Stimulated activated CD8-positive, alpha-beta memory T cell treated with anti-CD3 and anti-CD28 coated beads, Interleukin-4, amount 100 ng/mL, for 4 hours (primary cell): ENCODE measurements at regions not wholly inside any gene's neighbourhood (a gene's known extent, or its start where the extent isn't known, plus 50 kb on each side); places are given as distances from the start of the nearest gene placed in this dataset.
A peak's percentile ranks its signal among the peaks of the same experiment; 100 is the strongest.
"Not testable (repeated sequence)": the region's sequence is repeated elsewhere in the genome, so short reads cannot be mapped to it uniquely, and the experiment has no call there.

Experiments
- DNase-seq, 2 donors: peaks; one replicate each; pipeline ENCODE4 v3.0.0-alpha.2; 2020; ENCODE audit warnings: low read depth in 2 of 2, low spot score in 1 of 2

DNA sequence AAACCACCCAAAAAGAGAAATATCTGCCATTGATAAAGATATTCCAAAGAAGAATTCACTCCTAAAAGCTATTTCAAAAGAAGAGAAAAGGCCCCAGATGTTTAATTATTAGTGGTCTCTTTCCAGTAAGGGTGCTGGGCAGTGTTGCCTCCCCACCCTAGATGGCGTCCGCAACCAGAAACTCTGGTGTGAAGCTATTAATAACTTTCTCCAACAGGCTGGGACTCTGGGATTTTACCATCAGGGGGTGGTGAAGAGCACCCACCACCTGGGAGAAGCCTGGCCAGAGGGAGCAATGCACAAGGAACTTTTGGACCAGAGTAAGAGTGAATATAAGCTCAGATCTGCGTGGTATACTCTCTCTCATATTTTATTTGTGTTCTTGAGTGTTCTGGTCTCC is 115.4 kb upstream of the TIAM1 start:
- DNase-seq = no peak

DNA sequence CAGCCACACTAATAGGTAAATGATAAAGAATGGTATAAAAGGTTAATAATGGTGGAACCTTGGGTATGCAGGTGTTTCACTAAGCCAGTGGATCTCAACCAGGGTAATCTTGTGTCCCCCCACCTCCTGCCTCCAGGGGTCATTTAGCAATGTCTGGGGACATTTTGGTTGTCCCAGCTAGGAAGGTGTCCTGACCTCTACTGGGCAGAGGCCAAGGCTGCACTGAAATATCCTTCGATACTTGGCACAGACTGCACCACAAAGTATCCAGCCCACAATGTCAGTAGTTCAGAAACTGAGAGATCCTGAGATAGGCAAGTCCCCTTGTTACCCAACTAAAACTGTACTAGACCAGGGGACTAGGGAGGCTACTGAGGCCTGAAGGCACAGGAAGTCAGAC is 113.6 kb upstream of the TIAM1 start:
- no peak for DNase-seq

DNA sequence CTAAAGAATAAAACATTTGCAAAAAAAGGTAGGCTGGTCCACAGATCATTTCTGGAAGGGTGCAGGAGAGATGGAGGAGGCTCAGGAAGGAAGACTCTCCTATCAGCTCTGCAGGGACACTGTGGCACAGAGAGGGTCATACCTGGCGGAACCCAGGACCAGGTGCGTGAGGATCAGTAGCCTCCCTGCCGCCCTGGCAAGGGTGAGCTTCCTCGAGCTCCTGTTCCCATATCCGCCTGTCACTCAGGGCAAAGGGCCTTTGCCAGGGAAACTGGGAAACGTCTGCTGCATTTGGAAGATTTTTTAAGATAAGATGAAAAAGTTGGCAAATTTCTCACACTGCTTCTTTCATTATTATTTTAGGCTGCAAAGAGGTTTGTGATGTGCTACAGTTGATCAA is 112.1 kb upstream of the TIAM1 start:
- no peak for DNase-seq

DNA sequence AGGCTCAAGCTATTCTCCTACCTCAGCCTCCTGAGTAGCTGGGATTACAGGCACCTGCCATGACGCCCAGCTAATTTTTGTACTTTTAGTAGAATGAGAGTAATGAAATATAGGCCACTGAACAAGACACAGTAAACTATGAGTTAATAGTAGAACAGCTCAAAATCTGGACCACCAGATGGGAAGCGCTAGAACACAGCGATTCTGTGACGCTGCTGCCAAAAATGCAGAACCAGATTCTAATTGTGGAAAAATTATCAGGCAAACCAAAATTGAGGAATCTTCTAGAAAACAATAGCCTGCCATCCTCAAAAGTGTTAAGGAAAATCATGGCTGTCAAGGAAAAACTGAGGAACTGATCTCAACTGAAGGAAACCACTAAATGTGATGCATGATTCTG is 111.4 kb upstream of the TIAM1 start:
- DNase-seq = no peak

DNA sequence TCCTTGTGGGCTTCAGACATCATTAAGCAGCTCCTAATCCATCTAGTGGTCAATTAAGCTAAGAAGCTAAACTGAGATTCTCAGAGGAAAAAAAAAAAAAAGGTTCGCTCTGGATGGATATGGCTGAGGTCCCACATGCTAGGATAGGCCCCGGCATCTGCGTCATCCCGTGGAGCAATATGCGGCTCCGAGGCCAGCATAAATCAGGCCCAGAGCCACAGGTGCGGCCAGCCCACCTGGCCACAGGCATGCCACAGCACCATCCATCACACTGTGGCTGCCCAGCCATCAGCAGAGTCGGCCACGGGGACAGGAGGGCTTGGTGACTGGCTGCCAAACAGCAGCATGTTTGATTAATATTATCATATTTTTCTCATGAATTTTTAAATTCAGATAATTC is 106.9 kb upstream of the TIAM1 start:
- DNase-seq = no peak

DNA sequence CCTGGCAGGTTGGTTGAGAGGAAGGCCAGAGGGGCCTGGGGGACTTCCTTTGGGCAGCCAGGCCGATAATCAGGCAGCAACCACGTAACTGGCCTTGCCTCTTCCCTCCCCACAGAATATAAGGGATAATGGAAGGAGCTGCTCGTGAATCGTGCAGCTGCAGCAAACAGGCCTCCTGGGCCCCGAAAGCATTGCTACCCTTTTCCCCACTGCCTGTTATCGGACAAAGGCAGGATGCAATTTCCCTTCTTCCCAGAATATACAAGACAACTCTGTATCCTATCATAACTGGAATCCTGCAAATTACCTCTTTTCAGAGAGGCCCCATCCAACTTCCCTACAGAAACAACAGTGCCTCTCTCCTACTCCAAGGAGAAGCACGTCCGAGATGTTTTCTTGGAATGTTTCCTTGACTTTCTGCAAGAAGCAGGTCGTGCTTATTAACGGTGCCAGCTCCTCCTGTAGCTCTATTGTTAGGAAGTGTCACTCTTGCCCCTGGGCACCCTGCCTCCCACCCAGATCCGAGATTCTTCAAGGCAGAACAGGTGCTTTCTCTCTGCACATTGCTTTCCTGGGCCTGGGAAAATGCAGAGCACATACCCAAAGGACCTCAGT is 106.0 kb upstream of the TIAM1 start:
- no peak for DNase-seq

DNA sequence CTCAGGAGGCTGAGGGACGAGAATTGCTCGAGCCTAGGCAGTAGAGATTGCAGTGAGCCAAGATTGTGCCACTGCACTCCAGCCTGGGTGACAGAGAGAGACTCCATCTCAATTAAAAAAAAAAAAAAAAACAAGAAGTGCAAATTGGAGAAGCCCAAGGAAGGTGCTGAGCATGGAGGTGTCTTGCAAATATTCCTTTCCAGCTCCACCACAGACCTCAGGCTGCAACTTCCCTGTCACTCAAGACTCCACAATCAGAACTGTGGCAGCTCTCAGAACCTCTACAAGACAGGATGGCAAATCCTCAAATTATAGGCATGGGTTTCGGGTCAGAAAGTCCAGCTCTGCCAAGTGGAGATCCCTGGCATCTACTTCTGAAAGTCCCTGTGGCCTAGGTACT is 104.4 kb upstream of the TIAM1 start:
- DNase-seq = no peak

DNA sequence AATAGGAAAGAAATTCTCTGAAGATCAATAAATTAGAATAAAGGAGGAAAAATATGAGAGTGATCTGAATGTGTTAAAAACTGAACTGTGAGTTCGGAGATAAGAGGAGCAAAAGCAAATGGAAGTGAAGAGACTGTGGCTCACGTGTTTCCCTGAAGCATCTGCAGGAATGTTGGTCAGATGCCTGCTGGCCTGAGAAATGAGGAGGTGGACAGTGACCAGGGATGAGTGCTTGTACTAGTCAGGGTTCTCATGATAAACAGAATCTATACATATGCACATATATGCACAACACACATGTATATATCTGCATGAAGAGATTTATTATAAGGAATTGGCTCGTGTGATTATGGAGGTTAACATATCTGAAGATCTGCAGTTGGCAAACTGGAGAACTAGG is 103.4 kb upstream of the TIAM1 start:
- DNase-seq = no peak

DNA sequence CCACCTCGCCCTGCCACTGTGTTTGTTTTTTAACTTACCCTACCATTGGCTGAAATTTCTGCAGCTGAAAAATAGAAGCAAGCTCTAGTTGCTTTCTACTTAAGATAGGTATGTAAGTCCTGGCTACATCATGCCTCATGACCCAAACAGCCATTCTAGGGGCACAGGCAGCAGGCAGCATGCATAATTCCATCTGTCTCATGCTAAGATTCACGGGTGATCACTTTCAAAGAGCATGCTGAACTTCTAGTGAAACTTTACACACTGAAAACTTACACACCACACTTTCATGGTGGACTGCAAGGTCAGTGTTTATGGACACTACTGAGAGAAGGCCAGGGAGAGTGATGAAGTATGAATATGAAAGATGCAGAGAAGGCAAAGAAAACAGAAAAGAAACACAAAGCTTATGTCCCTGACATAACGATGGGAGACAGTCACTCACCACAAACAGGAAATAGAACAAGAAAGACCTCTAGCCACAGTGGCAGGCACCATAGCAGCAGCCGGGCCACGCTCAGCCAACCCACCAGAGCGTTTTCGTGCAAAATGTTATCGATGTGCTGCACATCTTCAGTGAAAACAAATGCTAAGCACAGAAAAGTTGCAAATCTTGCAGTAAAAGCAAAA is 102.3 kb upstream of the TIAM1 start:
- peak; percentile 2 to 16 for DNase-seq

DNA sequence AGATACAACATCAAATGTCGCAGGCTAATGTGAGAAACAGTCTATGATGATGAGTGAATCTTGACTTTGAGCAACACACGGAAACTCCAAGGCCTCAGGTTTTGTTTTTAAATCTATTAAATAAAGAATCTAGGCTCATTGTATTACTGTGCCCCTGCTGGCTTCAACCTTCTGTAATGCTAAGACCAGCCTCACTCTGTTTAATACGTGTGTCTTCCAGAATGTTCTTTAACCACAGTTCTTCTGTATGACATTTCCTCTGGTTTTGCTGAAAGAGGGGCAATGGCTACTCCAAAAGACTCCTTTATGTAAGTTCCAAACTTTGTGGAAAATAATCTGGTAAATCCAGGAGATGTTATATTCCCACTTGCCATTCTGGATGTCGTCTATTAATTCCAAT is 101.1 kb upstream of the TIAM1 start:
- no peak for DNase-seq

DNA sequence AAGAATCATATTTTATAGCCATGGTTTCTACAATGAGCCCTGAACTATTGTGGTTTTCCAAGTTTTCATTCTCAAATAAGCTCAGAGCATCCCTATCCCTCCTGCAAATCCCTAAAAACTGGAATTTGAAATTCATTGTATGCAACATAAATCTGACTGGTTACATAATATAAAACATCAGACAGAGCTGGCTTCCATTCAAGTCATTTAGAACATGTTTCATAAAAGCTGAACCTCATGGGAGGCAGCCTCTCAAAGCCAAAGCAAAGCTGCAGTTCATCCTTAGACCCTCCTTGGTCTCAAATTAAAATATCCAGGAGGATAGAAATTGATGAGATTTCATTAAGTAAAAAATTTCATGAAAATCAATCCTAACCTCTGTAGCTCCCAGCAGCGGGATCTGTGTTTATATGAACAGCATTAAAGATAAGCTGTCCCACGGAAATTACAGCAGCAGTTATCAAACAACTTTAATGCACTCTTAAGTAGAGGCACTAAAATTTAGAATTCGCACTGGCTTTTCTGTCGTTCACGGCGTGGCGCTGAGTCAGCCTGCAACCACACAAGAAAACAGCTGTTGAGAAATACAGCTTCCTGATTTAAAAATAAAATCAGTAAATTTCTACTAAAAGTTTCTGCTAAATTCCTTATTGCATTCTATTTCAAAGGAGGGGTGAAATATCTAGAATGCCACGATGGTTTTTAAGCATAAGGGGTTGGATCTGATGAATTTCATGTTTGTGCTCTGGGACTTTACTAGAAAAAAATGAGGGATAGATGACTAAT is 99.9 kb upstream of the TIAM1 start:
- DNase-seq = no peak

DNA sequence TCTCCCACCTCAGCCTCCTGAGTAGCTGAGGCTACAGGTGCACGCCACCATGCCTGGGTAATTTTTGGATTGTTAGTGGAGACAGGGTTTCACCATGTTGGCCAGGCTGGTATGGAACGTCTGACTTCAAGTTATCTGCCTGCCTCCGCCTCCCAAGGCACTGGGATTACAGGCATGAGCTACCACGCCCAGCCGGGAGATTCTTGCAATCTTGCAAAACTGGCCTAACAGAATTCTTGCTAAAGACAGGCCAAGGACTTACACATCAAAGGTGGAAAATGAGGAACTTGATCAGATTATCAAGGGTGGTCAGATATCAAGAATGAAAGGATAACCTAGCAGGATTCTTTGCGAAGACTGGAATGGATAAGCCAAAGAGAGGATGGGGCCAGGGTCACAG is 98.3 kb upstream of the TIAM1 start:
- DNase-seq = no peak

DNA sequence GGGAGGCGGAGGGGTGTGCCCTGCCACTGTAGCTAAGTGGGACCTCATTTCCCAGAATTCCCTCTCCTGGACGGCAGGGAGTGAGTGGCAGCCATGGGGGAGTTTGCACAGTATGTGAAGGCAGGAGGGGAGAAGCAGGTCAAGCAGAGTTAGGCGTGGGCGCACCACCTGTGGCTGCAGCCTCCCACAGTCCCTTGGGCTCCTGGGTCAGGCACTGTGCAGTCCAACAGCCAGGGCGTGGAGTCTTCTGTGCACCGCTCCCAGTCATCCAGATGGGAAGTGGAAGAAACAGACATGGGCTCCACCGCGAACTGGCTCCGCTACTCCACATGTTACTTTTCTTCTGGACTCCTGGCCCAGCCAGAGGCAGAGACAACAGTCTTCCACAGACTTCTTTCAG is 85.4 kb upstream of the TIAM1 start:
- no peak for DNase-seq

DNA sequence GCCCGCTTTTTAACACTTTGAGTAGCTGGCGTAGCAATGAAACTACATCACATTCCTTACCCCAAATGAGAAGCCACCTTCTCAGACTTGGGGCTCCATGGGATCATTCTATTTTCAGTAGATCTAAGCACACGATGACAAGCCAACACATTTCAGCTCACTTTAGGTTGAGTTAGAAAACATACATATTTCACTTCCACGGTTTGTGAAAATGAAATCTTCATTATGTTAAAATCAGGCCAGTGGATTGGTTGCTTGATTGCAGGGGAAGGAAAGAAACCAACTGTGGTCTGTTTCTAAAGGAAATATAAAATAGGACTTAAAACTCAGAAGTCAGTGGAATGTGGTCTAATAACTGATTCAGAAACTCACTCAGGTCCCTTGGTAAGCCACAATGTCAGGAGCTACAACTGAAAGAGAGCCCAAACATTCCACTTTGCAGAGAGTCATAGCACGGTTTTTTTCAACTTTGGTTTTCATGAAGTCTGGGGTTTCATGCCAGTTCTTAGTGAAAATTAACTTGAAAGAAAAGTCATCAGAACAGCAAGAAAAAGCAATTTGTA is 82.3 kb upstream of the TIAM1 start:
- no peak for DNase-seq

DNA sequence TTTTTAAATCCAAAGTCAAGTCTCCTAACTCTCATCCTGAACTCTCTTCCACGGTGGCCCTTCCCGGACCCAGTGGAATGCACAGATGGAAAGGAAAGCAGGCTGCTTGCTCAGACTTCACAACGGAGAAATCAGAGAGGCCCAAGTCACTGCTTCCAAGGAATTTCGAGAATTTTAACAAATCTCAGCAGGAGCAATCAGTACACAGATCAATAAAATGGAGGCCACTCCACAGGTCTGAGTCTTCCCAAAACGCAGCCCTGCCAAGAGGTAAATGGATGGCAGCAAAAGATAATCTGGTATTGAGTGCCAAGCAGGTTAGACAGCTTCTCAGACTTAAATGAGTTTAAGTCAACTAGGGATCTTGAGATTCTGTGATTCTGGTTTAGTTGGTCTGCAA is 81.1 kb upstream of the TIAM1 start:
- DNase-seq = no peak

DNA sequence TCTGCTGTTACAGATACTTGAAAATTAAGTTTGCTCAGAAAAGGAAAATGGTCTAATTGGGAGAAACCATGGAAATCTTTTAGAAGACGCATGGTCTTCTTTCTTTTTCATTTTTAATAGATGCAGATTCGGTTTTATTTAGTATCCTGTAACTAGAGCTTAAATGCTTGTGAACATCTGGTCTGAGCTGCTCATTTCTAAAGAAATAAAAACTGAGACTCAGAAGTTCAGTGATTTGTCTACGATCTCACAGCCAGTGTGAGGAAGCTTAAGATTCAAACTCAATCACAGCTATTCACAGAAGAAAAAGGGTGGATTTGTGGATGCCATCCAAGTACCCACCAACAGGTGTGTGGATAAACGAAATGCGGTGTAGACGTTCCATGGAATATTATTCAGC is 80.0 kb upstream of the TIAM1 start:
- no peak for DNase-seq

DNA sequence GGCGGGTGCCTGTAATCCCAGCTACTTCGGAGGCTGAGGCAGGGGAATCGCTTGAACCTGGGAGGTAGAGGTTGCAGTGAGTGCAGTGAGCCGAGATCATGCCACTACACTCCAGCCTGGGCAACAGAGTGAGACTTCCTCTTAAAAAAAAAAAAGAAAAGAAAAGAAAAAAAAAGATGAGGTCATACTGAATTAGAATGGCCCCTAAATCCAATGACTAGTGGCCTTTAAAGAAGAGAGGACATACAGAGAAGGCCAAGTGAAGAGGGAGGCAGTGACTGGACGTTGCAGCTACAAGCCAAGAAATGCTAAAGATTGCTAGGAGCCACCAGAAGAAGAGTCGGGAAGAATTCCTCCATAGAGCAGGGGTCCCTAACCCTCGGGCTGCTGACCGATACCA is 76.9 kb upstream of the TIAM1 start:
- no peak for DNase-seq

DNA sequence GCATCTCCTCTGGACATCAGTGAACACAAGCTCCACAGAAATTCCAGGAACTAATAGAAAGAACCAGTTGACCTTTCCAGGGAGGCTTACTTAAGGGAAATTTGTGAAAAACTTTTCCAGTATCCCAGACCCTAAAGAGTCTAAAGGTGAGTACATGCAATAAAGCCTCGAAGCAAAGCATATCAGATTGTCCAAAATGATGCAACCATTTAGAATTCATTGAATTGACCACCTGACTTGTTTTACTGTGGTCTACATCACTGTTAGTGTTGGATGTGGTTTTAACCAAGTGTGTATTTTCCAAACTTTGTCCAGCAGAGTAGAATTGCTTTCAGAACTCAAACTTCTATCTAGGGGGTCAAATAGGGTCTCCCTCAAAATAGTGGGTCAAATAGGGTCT is 76.3 kb upstream of the TIAM1 start:
- no peak for DNase-seq

DNA sequence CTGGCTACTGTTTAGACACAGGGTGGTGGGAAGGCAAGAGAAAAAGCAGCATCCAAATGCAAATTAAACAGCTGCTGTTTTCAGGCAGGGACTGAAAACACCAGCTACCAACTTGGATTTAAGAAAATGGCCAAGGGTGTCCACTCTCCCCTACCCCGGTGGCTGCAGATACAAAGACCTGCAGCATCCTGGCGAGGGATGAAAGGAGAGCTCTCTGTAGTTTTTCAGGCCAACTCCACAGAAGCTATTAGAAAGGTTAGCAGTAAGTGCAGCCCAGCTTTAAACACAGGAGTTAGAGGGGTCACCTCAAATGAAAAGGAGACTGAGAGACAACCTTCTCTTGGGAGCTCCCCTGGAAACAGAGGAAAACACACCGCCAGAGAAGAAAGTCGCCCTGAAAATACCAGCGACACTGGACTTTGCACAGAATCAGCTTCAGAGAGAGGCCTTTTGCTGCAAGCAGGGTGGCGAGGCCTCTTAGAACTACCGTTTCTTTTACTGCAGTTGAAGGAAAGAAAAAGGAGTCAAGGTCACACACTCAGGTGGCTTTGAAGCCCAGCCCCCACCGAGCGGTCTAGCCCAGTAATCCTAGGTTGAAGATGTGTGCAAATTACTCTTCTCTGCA is 74.4 kb upstream of the TIAM1 start:
- no peak for DNase-seq

DNA sequence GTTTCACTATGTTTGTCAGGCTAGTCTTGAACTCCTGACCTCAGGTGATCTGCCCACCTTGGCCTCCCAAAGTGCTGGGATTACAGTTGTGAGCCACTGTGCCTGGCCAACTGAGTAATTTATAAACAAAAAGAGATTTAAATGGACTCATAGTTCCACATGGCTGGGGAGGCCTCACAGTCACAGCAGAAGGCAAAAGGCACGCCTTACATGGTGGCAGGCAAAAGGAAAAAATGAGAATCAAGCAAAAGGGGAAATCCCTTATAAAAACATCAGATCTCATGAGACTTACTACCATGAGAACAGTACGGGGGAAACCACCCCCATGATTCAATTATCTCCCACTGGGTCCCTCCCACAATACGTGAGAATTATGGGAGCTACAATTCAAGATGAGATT is 73.2 kb upstream of the TIAM1 start:
- DNase-seq = not testable (repeated sequence)

DNA sequence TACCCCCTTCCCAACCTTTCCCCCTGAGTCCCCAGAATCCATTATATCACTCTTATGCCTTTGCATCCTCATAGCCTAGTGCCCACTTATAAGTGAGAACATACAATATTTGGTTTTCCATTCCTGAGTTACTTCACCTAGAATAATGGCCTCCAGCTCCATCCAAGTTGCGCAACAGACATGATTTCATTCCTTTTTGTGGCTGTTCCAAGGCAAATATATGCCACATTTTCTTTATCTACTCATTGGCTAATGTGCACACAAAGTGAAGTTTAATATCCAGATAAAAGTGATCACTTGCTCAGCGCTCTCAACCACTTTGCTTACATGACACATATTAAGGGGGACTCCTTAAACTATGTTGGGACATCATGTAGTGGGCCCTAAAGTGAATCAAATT is 72.4 kb upstream of the TIAM1 start:
- DNase-seq = no peak
